ENCODE measurements at regions not wholly inside any gene's neighbourhood (a gene's known extent, or its start where the extent isn't known, plus 50 kb on each side); places are given as distances from the start of the nearest gene placed in this dataset.
A peak's percentile ranks its signal among the peaks of the same experiment; 100 is the strongest.

GRCh38 chr1:162964901-162965300 is 103.9 kb upstream of the CCDC190 start:
- DNase-seq: no peak

- DNase-seq: no peak
Measured at GRCh38 chr1:162956922-162957321, 95.9 kb upstream of the CCDC190 start.

- no peak for DNase-seq
Measured at GRCh38 chr1:162954824-162955223, 93.8 kb upstream of the CCDC190 start.

- DNase-seq: no peak
Measured at GRCh38 chr1:162952956-162953355, 92.0 kb upstream of the CCDC190 start.

- DNase-seq: no peak
Measured at GRCh38 chr1:162951553-162952315, 90.8 kb upstream of the CCDC190 start.

- no peak for DNase-seq
Measured at GRCh38 chr1:162950187-162950586, 89.2 kb upstream of the CCDC190 start.

GRCh38 chr1:162946701-162947100 is 85.7 kb upstream of the CCDC190 start:
- no peak for DNase-seq

GRCh38 chr1:162944974-162945674 is 84.1 kb upstream of the CCDC190 start:
- peak; percentile 78 for DNase-seq

GRCh38 chr1:162943622-162944021 is 82.6 kb upstream of the CCDC190 start:
- DNase-seq: no peak

GRCh38 chr1:162942916-162943559 is 82.1 kb upstream of the CCDC190 start:
- DNase-seq: no peak

- DNase-seq: no peak
Measured at GRCh38 chr1:162941024-162941423, 80.0 kb upstream of the CCDC190 start.

- DNase-seq: no peak
Measured at GRCh38 chr1:162939035-162939434, 78.1 kb upstream of the CCDC190 start.

- no peak for DNase-seq
Measured at GRCh38 chr1:162937716-162938395, 76.9 kb upstream of the CCDC190 start.

- no peak for DNase-seq
Measured at GRCh38 chr1:162930976-162931560, 70.1 kb upstream of the CCDC190 start.

GRCh38 chr1:162930532-162930931 is 69.6 kb upstream of the CCDC190 start:
- no peak for DNase-seq

GRCh38 chr1:162929177-162929576 is 68.2 kb upstream of the CCDC190 start:
- DNase-seq: no peak

GRCh38 chr1:162928141-162928540 is 67.2 kb upstream of the CCDC190 start:
- DNase-seq: no peak

- DNase-seq: no peak
Measured at GRCh38 chr1:162927421-162927820, 66.4 kb upstream of the CCDC190 start.

- DNase-seq: no peak
Measured at GRCh38 chr1:162926906-162927305, 65.9 kb upstream of the CCDC190 start.

GRCh38 chr1:162924179-162924578 is 63.2 kb upstream of the CCDC190 start:
- no peak for DNase-seq

GRCh38 chr1:162922201-162922600 is 61.2 kb upstream of the CCDC190 start:
- peak; percentile 97 for DNase-seq

GRCh38 chr1:162921311-162921710 is 60.3 kb upstream of the CCDC190 start:
- DNase-seq: no peak

GRCh38 chr1:162919034-162919433 is 58.1 kb upstream of the CCDC190 start:
- DNase-seq: no peak

Measured in DMS79 treated with DMSO at 0.1 percent for 48 hours (cell line).